HG03575 (cell line): ENCODE measurements at regions not wholly inside any gene's neighbourhood (a gene's known extent, or its start where the extent isn't known, plus 50 kb on each side); places are given as distances from the start of the nearest gene placed in this dataset.

Source experiments
- ATAC-seq: cut with Tn5 transposase; IDR thresholded peaks from one replicate; pipeline ENCODE4 v1.9.1; 2021; ENCODE audit not compliant: unreplicated experiment, insufficient number of reproducible peaks, low FRiP score; ENCODE audit errors: extremely low read depth

- ATAC-seq, result no peak
Measured at GRCh38 chr15:31268911-31269784, 57.5 kb upstream of the KLF13 start.

DNA sequence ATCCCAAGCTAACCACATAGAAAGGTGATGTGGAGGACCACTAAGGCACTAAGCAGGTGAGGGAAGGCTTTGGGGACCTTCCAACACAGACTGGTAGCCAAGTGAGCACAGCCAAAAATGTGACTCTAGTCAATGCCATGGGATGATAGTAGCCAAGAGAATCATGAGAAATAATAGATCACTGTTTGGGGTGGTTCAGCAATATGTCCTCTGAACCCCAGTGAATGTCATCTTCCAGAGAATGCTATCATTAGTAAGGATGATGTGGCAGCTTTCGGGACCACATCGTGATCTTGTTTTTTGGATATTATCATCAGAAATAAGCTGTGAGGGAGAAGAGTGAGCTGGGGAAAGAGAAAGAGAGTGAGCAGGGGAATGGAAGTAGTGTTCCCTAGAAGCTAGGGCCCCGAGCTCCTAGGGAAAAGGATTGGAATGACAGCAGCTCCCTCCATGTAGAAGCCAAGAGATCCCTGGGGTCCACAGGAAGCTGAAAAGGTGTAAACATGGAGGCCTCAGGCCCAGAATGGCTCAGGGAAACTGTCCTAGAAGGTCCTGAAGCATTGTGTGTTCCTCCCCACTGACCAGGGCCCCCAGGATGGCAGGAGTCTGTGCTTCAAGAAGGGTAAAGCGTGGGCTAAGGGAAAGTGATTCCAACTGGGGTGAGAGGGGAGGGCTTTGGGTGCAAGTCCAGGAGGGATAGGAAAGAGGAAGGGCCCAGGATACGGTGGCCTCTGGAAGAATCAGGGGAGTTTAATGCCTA is 56.6 kb upstream of the KLF13 start:
- no peak for ATAC-seq

DNA sequence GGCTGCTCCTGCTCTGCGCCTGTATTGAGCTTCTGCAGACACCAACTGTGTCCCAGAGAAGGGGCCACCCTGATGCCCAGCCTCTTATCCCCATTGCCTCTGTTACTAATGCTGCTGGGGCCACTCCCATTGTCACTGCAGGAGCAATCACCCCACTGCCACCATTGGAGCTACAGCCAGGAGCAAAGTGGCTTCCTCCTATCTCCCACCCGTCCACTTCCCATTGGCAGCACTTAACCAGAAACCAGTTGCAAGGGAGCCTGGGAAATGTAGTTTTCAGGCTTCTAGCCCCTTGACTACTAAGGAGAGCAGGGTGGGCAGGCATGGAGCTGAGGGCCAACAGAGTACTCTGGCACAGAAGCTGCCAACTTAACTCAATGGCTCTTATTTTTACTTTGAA is 55.9 kb upstream of the KLF13 start:
- no peak for ATAC-seq

GRCh38 chr15:31271224-31271635 is 55.4 kb upstream of the KLF13 start:
- no peak for ATAC-seq

DNA sequence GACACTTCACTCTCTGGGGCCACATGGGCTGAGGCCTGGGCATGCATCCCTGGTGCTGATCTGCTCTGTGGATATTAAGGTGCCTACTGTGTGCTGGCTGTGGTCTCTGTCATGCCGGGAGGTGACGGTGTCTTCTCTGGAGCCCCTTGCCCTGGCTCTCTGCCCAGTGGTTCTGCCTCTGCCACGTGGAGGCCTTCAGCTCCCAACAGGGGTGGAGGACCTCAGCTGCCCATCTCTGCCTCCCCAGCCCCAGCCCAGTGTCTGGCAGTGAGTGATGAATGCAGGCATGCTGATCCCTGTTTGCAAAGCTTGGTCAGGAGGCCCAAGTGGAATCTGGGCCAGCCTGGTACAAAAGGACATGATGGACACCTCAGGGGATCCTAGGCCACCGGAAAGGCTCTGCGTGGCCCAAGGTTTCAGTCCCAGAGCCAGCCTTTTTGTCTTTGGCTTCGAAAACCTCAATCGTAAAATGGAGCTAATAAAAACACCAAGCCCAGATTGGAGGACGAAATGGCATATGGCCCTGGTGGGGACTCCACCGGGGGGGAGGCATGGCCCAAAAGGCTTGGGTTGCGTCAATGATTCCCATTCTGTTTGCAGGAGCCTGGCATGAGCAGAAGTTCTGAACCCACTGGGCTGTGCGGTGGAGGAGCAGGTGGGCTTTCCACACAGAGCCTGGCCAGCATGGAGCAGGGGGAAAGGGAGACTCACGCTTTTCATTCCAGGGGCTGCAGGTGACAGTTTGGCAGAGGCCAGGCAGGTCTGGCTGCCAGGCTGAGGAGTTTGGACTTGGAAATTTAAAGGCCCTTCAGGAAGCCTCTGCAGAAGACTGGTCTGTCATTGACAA is 54.7 kb upstream of the KLF13 start:
- ATAC-seq, result no peak

DNA sequence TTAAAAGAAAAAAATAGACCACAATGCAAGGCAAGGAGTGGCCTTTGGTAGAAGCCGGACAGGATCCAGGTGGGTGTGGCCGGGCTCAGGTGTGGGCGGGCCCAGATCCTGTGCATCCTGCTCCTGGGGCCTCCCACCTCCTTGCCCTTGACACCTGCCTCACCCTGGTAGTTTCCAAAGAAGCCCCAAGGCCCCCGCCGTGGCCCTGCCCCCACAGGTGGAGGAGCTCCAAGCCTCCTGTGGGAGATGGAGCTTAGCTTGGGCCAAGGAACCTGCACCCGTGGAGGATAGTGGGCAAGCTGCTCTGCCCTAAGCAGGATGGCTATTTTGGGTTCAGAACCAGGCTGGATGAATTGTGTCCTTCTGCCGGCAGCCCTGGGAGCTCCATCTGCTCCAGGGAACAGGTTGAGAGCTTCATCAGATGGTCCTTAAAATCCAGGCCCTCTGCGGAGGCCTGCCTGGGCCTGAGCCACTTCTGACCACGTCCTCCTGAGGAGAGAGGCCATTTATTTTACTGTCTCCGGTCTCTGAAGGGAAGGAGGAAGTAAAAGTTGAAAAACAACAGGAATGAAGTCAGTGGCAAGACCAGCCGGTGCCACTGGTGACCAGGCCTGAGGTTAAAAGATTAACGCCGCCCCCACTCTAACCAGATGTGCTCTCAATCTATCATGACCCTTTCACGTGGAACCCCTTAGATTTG is 53.9 kb upstream of the KLF13 start:
- no peak for ATAC-seq

GRCh38 chr15:31273258-31273941 is 53.2 kb upstream of the KLF13 start:
- no peak for ATAC-seq

GRCh38 chr15:31274496-31275330 is 51.9 kb upstream of the KLF13 start:
- ATAC-seq, result no peak

GRCh38 chr15:31275331-31276262 is 51.0 kb upstream of the KLF13 start:
- ATAC-seq, result no peak

- no peak for ATAC-seq
Measured at GRCh38 chr15:31276596-31277298, 49.9 kb upstream of the KLF13 start.
